ENCODE measurements at regions not wholly inside any gene's neighbourhood (a gene's known extent, or its start where the extent isn't known, plus 50 kb on each side); places are given as distances from the start of the nearest gene placed in this dataset.

DNA sequence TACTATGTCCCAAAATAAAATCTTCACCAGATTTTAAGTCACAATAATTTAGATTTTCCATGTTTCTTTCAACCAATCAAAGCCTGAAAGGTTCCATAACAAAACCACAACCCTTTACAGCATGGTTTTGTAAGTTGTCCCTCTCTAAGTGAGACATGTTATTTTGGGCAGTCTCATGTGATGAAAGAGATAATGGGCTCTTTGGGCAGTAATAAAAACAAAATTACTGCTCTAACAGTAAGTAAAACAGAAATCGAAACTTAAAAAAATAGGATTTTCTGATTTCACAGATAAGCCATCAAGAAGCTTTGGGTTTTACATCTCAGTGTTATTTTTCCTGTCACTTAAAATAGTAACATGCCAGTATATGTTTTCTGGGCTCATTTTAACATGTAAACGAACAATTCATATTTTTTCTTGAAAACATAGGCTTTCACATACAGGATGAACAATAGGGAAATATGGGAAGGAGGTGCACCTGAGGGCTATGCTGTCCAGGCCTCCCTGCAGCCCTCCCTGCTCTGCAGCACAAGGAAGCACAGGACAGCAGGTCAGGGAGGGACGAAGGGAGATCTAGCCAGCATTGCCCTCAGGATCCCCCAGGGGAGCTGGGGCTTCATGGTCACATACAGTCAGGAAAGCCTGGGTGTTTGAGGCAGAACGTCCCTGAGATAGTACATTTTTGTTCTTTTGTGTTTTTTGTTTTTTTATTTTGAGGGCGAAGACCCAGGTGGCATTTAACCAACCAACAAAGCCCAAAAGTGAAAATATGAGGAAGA lies 157.4 kb downstream of the SHOX2 start:
- TF ChIP-seq CTCF (IDR thresholded peaks at IDR 0.05) (no peak), POLR2A (IDR thresholded peaks at IDR 0.05) (no peak)
